GM23248 (cell line): ENCODE measurements at regions not wholly inside any gene's neighbourhood (a gene's known extent, or its start where the extent isn't known, plus 50 kb on each side); places are given as distances from the start of the nearest gene placed in this dataset.

Source experiments
- EZH2 ChIP-seq: fragments of 200-600 bp; sonication (generic); IDR thresholded peaks from 2 replicates; pipeline ENCODE4 v1.6.1; 2018; ENCODE audit warnings: antibody characterized with exemption, mild to moderate bottlenecking; ENCODE audit not compliant: insufficient read depth, poor library complexity, severe bottlenecking
- EZH2phosphoT487 ChIP-seq: fragments of 200-600 bp; sonication (generic); IDR thresholded peaks from 2 replicates; pipeline ENCODE4 v1.6.1; 2018; ENCODE audit warnings: antibody characterized with exemption, moderate library complexity, mild to moderate bottlenecking, low read depth; ENCODE audit not compliant: insufficient read depth

DNA sequence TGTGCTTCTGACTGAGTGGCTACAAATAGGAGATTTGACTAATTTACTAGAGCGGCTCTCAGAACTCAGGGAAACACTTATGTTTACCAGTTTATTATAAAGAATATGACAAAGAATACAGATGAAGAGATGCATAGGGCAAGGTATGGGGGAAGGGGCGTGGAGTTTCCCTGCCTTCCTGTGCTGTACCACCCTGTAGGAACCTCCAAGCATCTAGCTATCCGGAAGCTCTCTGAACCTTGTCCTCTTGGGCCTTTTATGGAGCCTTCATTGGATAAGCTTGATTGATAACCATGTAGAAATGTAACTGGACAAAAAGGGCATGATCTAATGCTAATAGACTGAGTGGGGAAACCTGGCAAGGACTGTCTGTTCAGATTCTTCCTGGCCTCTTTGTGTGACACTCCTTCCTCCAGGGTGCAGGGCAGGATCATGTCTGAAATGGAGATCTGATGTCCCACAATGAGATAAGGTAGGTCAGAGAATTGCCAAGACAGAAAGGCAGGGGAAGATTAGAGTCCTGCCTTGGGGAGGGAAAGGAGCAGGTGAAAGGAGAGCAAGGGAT, 101.8 kb upstream of the NPAS2 start:
- TF ChIP-seq EZH2 = no peak
- no peak for TF ChIP-seq EZH2phosphoT487
